Osteocyte (in vitro differentiated cells): ENCODE measurements at regions not wholly inside any gene's neighbourhood (a gene's known extent, or its start where the extent isn't known, plus 50 kb on each side); places are given as distances from the start of the nearest gene placed in this dataset.

Experiments
- DNase-seq: peaks from one replicate; pipeline ENCODE4 v3.0.0; 2021; ENCODE audit warnings: mixed read lengths; ENCODE audit not compliant: unreplicated experiment; ENCODE audit errors: extremely low spot score
- H3K27ac Mint-ChIP-seq: one replicate; pipeline ENCODE4 v1.8.0; 2021; ENCODE audit warnings: mild to moderate bottlenecking, mixed read lengths; ENCODE audit not compliant: unreplicated experiment
- H3K27me3 Mint-ChIP-seq: one replicate; pipeline ENCODE4 v1.8.0; 2021; ENCODE audit warnings: mixed read lengths; ENCODE audit not compliant: unreplicated experiment
- H3K36me3 Mint-ChIP-seq: one replicate; pipeline ENCODE4 v1.8.0; 2021; ENCODE audit warnings: mixed read lengths; ENCODE audit not compliant: unreplicated experiment
- H3K4me1 Mint-ChIP-seq: one replicate; pipeline ENCODE4 v1.8.0; 2021; ENCODE audit warnings: mixed read lengths; ENCODE audit not compliant: unreplicated experiment
- H3K4me3 Mint-ChIP-seq: one replicate; pipeline ENCODE4 v1.8.0; 2021; ENCODE audit warnings: mild to moderate bottlenecking, moderate library complexity, mixed read lengths; ENCODE audit not compliant: unreplicated experiment
- H3K9me3 Mint-ChIP-seq: one replicate; pipeline ENCODE4 v1.8.0; 2021; ENCODE audit warnings: mixed read lengths; ENCODE audit not compliant: unreplicated experiment
- CTCF ChIP-seq: fragments of 200-600 bp; sonication (generic); IDR thresholded peaks from 2 replicates; pipeline ENCODE4 v1.5.0; 2021; ENCODE audit warnings: antibody characterized with exemption, mild to moderate bottlenecking, moderate library complexity

- no peak for DNase-seq
- H3K36me3 Mint-ChIP-seq = no peaks in the 10 kb centered on the region
- TF ChIP-seq CTCF = no peak
- peaks cover 8% of the 10 kb centered on the region for H3K9me3 Mint-ChIP-seq
- no peaks in the 10 kb centered on the region for H3K27me3 Mint-ChIP-seq
- no peaks in the 10 kb centered on the region for H3K4me1 Mint-ChIP-seq
- no peak overlapping the region for H3K27ac Mint-ChIP-seq
- H3K4me3 Mint-ChIP-seq = no peak overlapping the region
These were observed 410.9 kb downstream of the TYW1 start for GRCh38 chr7:67407392-67408071.

GRCh38 chr7:67408109-67408508, 411.5 kb downstream of the TYW1 start:
- TF ChIP-seq CTCF = no peak
- Mint-ChIP-seq H3K27me3 (no peaks in the 10 kb centered on the region), H3K4me3 (no peak overlapping the region), H3K36me3 (no peaks in the 10 kb centered on the region), H3K27ac (no peak overlapping the region), H3K9me3 (peaks cover 3% of the 10 kb centered on the region), H3K4me1 (no peaks in the 10 kb centered on the region)
- no peak for DNase-seq

- no peaks in the 10 kb centered on the region for H3K4me1 Mint-ChIP-seq
- TF ChIP-seq CTCF = no peak
- H3K4me3 Mint-ChIP-seq = no peak overlapping the region
- no peak overlapping the region for H3K27ac Mint-ChIP-seq
- no peaks in the 10 kb centered on the region for H3K36me3 Mint-ChIP-seq
- peaks cover 14% of the 10 kb centered on the region for H3K9me3 Mint-ChIP-seq
- DNase-seq = no peak
- H3K27me3 Mint-ChIP-seq = no peaks in the 10 kb centered on the region
These were observed 417.0 kb downstream of the TYW1 start for GRCh38 chr7:67413670-67414069.

- Mint-ChIP-seq H3K9me3 (peaks cover 18% of the 10 kb centered on the region), H3K4me3 (no peak overlapping the region), H3K27me3 (no peaks in the 10 kb centered on the region), H3K27ac (no peak overlapping the region), H3K36me3 (no peaks in the 10 kb centered on the region), H3K4me1 (no peaks in the 10 kb centered on the region)
- no peak for TF ChIP-seq CTCF
- DNase-seq = no peak
These were observed 418.2 kb downstream of the TYW1 start for GRCh38 chr7:67414858-67415257.

- H3K36me3 Mint-ChIP-seq = no peaks in the 10 kb centered on the region
- TF ChIP-seq CTCF = no peak
- no peak overlapping the region for H3K4me3 Mint-ChIP-seq
- no peaks in the 10 kb centered on the region for H3K4me1 Mint-ChIP-seq
- DNase-seq = no peak
- no peaks in the 10 kb centered on the region for H3K27me3 Mint-ChIP-seq
- H3K27ac Mint-ChIP-seq = no peak overlapping the region
- H3K9me3 Mint-ChIP-seq = peaks cover 4% of the 10 kb centered on the region
These were observed 426.0 kb downstream of the TYW1 start for GRCh38 chr7:67422601-67423000.
